ENCODE measurements at regions not wholly inside any gene's neighbourhood (a gene's known extent, or its start where the extent isn't known, plus 50 kb on each side); places are given as distances from the start of the nearest gene placed in this dataset.

- Histone ChIP-seq H3K4me1 (replicated peaks) (no peaks in the 10 kb centered on the region), H3K36me3 (no peaks in the 10 kb centered on the region), H3K9me3 (no peaks in the 10 kb centered on the region), H3K4me3 (no peak overlapping the region), H3K27ac (no peak overlapping the region), H3K27me3 (replicated peaks; ENCODE audit: insufficient read depth) (no peaks in the 10 kb centered on the region)
- DNase-seq (ENCODE audit: low spot score) = no peak
- intact Hi-C loops (cut with DNase I) = no loop called here
- WGBS = 83% methylated on average over 7 of the region's 7 CpGs
- TF ChIP-seq POLR2A (IDR thresholded peaks at IDR 0.05) (no peak), CTCF (IDR thresholded peaks at IDR 0.05) (no peak), POLR2AphosphoS5 (IDR thresholded peaks at IDR 0.05) (no peak)
Measured at GRCh38 chr18:45553723-45554388, 61.4 kb upstream of the SLC14A2 start.

- Histone ChIP-seq H3K4me1 (replicated peaks) (no peaks in the 10 kb centered on the region), H3K9me3 (no peaks in the 10 kb centered on the region), H3K36me3 (no peaks in the 10 kb centered on the region), H3K27me3 (replicated peaks; ENCODE audit: insufficient read depth) (no peaks in the 10 kb centered on the region), H3K27ac (no peak overlapping the region), H3K4me3 (no peak overlapping the region)
- no peak for TF ChIP-seq POLR2A (IDR thresholded peaks at IDR 0.05)
- no peak for TF ChIP-seq CTCF (IDR thresholded peaks at IDR 0.05)
- TF ChIP-seq POLR2AphosphoS5 (IDR thresholded peaks at IDR 0.05) = no peak
- intact Hi-C loops (cut with DNase I) = no loop called here
- DNase-seq (ENCODE audit: low spot score) = no peak
- whole genome bisulfite sequencing = 56% methylated on average over 6 of the region's 6 CpGs
Measured at GRCh38 chr18:45554389-45554737, 60.9 kb upstream of the SLC14A2 start.

- TF ChIP-seq POLR2AphosphoS5 (IDR thresholded peaks at IDR 0.05) (no peak), CTCF (IDR thresholded peaks at IDR 0.05) (no peak), POLR2A (IDR thresholded peaks at IDR 0.05) (no peak)
- no peaks in the 10 kb centered on the region for H3K27me3 ChIP-seq (replicated peaks; ENCODE audit: insufficient read depth)
- no peak for DNase-seq (ENCODE audit: low spot score)
- 98% methylated on average over 2 of the region's 2 CpGs for whole genome bisulfite sequencing
- no peaks in the 10 kb centered on the region for H3K36me3 ChIP-seq
- no peak overlapping the region for H3K27ac ChIP-seq
- H3K4me1 ChIP-seq (replicated peaks) = no peaks in the 10 kb centered on the region
- intact Hi-C loops (cut with DNase I) = no loop called here
- H3K9me3 ChIP-seq = no peaks in the 10 kb centered on the region
- no peak overlapping the region for H3K4me3 ChIP-seq
Measured at GRCh38 chr18:45556222-45556621, 59.1 kb upstream of the SLC14A2 start.

GRCh38 chr18:45557287-45557686 lies 58.0 kb upstream of the SLC14A2 start:
- TF ChIP-seq CTCF (IDR thresholded peaks at IDR 0.05) = no peak
- TF ChIP-seq POLR2A (IDR thresholded peaks at IDR 0.05) = no peak
- no peak for TF ChIP-seq POLR2AphosphoS5 (IDR thresholded peaks at IDR 0.05)
- DNase-seq (ENCODE audit: low spot score) = no peak
- intact Hi-C loops (cut with DNase I) = no loop called here
- Histone ChIP-seq H3K36me3 (no peaks in the 10 kb centered on the region), H3K27ac (no peak overlapping the region), H3K27me3 (replicated peaks; ENCODE audit: insufficient read depth) (no peaks in the 10 kb centered on the region), H3K9me3 (no peaks in the 10 kb centered on the region), H3K4me1 (replicated peaks) (no peaks in the 10 kb centered on the region), H3K4me3 (no peak overlapping the region)
- WGBS = 77% methylated on average over 4 of the region's 4 CpGs

GRCh38 chr18:45557779-45558178 lies 57.5 kb upstream of the SLC14A2 start:
- Histone ChIP-seq H3K36me3 (no peaks in the 10 kb centered on the region), H3K4me3 (no peak overlapping the region), H3K4me1 (replicated peaks) (no peaks in the 10 kb centered on the region), H3K27ac (no peak overlapping the region), H3K27me3 (replicated peaks; ENCODE audit: insufficient read depth) (no peaks in the 10 kb centered on the region), H3K9me3 (no peaks in the 10 kb centered on the region)
- TF ChIP-seq CTCF (IDR thresholded peaks at IDR 0.05) (no peak), POLR2A (IDR thresholded peaks at IDR 0.05) (no peak), POLR2AphosphoS5 (IDR thresholded peaks at IDR 0.05) (no peak)
- no peak for DNase-seq (ENCODE audit: low spot score)
- intact Hi-C loops (cut with DNase I) = no loop called here
